Limb (tissue), 2 donors: ENCODE measurements at regions not wholly inside any gene's neighbourhood (a gene's known extent, or its start where the extent isn't known, plus 50 kb on each side); places are given as distances from the start of the nearest gene placed in this dataset.

Experiments
- DNase-seq, 2 donors: peaks; one replicate each; pipeline ENCODE4 v3.0.0-alpha.2; 2016; ENCODE audit errors: extremely low spot score in 2 of 2

GRCh38 chr19:30909216-30909615 lies 440.0 kb downstream of the TSHZ3 start:
- no peak for DNase-seq

DNA sequence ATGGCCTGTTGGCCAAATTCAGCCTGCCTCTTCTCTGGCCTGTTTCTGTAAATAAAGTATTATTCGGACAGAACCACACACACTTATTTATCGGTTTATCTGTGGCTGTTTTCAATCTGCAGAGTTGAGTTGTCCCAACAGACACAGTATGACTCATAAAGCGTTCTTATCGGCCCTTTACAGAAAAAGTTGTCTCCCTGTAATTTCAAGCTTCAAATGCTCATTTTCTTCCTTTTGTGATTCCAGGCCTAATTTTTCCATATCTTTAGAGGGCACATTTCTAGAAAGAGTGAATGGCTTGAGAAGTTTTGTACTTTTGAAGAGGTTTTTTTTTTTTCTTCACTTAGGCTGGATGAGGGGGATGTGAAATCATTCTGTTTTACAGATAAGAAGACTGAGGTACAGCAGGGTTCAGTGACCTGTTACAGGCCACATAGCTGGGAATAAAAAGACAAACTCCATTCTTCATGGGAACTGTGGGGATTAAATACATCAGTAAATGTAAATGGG lies 440.9 kb downstream of the TSHZ3 start:
- no peak for DNase-seq

DNA sequence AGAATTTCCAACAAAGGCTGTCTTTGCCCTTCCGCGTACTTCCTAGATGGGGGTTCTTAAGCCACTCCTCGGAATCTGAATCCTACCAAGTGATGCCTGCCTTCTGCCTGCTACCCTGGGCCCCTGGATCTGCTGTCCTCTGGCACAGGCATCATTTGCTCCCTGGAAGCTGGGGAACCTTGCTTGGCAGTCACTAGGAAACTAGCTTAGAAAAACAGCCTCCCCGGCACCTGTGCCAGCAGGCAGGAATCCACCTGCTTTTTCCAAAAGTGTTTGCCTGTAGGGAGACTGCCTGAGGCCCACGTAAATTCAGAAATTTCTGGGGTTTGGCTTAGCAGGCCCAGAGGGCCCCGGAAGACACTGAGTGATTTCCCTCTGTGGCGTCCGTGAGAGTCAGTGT lies 442.4 kb downstream of the TSHZ3 start:
- DNase-seq, result no peak

DNA sequence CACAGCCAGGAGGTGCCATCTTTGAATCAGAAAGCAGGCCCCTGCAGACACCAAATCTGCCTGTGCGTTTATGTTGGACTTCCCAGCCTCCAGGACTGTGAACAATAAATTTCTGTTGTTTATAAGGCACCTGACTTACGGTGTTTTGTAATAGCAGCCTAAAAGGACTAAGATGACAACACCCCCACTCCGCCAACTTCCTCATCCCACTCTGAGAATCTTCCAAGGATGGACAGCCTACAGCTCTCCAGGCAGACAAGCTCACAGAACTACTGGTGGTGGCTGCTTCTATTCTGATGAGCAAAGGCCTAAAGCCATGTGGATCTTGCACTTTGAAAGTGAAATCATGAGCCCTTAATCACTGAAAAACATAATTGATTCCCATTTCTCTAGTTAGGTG lies 449.2 kb downstream of the TSHZ3 start:
- no peak for DNase-seq

- DNase-seq, result no peak
Observed at GRCh38 chr19:30898353-30899103, 450.7 kb downstream of the TSHZ3 start.

DNA sequence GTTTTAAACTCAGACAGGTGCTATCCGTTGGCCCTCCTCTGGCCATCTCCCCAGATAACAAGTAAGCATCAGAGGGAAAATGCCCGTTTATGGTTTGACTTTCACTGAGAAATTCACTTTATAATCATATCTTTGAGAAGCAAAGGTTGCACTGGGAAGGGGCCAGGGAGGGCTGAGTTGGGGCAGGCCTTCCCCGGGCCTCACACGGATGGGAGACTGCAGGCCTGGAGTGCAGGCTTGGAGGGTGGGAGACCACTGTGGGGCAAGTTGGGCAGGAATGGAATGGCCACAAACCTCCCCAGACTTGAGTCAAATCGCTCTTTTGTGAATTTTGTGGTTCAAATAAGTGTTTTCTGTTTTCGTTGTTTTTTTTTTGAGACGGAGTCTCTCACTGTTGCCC lies 451.7 kb downstream of the TSHZ3 start:
- no peak for DNase-seq

DNA sequence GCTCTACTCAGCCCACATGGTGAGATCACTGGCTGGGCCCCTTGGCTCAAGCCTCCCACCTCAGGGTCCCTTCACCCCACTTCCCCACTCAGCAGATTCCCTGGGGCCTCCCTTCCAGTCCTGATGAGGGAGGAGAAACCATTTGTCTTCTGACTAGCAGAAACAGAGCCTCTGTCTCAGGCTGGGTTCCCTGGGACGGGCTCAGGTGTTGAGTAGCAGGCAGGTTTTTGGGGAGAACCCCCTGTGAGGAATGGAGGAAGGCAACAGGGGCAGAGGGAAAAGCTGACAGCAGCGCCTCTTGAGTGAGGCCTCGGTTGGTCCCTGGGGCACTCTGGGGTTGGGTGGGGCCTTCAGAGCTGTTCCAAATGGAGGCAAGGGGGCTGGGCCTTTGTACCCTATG lies 452.2 kb downstream of the TSHZ3 start:
- DNase-seq, result no peak

DNA sequence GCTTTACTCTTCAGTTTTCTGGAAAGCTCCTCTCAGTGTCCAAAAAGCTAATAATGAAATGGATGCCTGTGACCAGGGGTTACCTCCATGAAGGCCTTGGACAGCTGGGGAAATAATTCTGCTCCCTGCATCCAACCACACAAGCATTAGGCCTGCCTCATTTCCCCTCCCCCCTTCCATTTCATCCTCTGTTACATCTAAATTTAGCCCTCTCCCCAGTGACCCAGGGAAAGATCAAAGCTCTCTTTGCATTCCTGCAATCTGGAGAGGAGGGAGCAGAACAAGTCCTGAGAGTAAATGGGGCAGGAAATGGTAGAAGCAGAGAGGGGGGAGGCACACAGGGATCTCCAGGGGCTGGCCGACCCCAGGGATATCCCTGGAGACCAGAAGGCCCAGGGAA lies 452.7 kb downstream of the TSHZ3 start:
- peak in 1 of 2 donors; percentile 41 for DNase-seq

GRCh38 chr19:30895946-30896345 lies 453.3 kb downstream of the TSHZ3 start:
- DNase-seq, result no peak

- no peak for DNase-seq
Observed at GRCh38 chr19:30891051-30891450, 458.2 kb downstream of the TSHZ3 start.

DNA sequence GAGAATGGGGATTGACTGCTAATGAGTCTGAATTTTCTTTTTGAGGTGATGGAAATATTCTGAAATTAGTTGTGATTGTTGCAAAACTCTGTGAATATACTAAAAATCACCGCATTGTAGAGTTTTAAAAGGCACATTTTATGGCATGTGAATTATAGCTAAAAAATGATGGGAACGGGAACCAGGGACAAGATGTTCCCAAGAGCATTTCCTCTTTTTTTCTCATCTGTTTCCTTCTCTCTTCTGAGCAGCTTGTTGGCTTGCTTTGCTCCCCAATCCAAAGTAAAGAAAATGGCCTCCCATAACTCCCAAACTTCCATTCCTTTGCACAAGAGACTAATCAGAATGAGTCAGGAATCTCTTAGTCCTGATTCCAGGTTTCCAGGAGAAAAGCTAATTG lies 459.2 kb downstream of the TSHZ3 start:
- DNase-seq, result no peak

DNA sequence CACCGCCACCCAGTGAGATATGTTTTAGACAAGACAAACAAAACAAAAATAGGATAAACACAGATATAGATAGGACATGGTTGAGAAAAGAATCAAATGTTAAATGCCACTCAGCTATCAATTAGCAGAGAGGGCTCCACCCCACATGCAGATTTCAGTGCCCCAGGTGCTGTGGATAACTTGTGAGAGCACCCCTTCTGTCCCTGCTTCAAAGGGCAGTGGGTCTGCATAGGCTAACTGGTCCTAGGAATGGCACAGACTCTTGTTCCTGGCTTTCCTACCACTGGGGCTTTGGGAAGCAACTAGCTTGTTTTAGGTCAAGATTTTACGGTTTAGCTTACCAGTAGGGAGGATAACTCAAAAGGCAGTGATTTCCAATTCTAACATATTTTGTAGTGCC lies 460.3 kb downstream of the TSHZ3 start:
- no peak for DNase-seq

DNA sequence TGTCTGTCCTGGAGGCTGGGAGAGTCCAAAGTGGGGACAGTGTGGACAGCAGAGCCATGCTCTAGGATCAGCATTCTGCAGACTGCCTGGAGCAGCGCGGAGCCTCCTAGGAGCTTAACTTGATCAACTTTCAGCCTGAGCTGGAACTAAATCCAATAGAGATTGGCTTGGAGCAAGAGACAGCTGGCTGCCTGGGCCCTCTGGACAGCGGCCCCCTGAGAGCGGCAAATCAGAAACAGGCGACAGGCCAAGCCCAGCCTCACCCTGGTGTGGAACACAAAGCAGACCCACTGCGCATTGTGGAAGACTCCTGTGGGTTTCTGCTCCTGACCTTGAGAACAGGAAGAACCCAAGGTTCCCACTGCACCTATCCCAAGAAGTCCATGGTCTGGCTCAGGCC lies 462.2 kb downstream of the TSHZ3 start:
- no peak for DNase-seq

GRCh38 chr19:30886222-30886621 lies 463.0 kb downstream of the TSHZ3 start:
- DNase-seq, result no peak

DNA sequence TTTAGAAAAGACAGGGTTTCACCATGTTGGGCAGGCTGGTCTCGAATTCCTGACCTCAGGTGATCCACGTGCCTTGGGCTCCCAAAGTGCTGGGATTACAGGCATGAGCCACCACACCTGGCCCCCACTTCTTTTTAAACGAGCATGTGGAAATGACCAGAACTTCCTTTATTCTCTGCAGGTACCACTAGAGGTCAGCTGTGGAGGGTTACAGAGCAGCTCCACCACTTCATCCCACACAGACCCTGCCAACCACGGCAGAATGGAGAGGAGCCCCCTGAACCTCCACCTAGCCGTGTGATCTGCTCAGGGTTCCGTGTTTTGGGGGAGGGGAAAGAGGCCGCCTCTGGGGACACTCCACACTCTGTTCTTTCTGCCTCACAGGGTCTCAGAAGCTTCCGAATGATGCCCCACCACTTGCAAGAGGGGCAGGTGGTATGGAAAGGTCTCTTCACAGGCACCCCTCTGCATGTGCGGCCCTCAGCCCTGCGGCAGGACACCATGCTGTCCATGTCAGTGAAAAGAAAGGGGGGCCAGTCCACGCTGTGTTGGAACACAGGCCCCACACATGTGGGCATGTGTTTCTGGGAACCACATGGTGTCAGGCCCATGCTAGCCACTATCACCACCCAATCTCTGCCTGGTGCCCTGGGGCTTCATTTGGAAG lies 465.0 kb downstream of the TSHZ3 start:
- no peak for DNase-seq

DNA sequence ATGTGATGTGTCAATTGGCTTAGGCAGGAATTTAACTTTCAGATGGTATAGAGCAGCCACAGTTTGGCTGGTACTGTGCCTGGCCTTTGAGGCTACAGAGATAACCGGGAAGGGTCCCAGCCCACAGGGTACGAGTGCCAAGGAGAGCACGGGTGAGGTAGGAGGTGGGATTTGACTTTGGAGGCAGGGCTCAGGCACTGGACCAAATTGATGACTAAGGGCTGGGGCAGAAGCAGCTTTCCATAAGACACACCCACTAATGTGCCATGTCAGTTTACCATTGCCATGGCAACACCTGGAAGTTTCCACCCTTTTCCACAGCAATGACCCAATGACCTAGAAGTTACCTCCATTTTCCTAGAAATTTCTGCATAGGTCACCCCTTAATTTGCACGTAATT lies 466.2 kb downstream of the TSHZ3 start:
- DNase-seq, result no peak

DNA sequence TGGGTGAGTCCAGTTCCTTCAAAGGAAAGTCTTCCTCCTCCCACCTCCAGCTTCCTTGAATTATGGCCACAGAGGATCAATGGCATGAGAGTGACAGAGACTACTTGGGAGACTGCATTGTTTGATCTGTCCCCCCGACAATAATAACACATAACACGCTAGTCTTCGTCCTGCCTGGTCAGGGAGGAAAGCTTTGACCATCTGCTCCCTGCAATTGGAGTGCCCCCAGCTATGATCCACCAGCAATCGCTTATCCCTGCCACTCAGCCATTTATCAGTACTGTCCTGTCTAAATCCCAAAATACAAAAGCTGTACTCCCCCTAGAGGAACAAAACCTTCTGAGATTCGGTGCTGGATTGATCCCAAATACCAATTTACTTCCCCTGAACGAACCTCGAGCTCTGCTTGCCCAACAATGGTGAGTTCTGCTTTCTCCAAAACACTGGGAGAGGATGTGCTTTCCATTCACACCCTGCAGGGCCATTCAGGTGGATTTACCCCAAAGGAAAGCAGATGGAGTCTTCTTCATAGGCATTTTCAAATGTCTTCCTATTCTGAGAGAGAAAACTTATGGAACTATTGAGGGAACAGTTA lies 466.7 kb downstream of the TSHZ3 start:
- peak in 1 of 2 donors; percentile 10 for DNase-seq

- DNase-seq, result peak in 1 of 2 donors; percentile 21
Observed at GRCh38 chr19:30881930-30882329, 467.3 kb downstream of the TSHZ3 start.

DNA sequence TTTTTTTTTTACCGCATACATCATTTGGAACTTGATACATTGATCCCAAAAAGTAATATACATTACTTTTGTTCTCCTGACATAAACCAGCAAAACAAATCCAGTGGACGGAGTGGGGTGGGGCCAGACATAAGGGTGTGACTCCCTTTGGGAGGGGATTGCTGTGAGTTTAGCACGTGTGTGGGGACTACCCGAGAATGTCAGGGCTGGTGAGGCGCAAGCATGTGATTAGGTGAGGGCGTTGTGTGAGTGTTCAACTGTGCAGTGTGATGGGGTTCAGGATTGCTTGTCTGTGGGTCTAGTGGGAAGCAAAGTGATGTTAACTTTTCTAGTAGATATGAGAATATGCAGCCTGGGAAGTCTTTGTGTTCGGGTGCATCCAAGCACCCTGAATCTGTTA lies 468.0 kb downstream of the TSHZ3 start:
- DNase-seq, result peak in 1 of 2 donors; percentile 21

DNA sequence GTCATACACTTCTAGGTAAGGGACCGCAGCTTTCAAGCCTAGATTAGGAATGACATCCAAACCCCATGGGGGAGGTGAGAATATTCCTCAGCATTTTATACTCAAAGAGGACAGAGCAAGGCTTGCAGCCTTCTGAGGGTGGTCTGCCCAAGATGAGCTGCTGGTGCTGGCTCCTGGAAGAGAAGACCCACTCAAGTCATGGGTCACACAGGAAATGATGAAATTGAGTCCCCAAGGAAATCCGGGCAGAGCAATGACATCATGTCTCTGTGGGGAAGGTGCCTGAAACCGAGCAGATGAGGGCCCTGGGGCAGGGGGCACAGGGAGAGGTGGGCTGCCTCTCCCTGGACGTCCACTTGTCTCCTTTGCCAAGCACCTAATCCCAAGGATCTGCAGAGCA lies 468.7 kb downstream of the TSHZ3 start:
- DNase-seq, result peak in 1 of 2 donors; percentile 13

DNA sequence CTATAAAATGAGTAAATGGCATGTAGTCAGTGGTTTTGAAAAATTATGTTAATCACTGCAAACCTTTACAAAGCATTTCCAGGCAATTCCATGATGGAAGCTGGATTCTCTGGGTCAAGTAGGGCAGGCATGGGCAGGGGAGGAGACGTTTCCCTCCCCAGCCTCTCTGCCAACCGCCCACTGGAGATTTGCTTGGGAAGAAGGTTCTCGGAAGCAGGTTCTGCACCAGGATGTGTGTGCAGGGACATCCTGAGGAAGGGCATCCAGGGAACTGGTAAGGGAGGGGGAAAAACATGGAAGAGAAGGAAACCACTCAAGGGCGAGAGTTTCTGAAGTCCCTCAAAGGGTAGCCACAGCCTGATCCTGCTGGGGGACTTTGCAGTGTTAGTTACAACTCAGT lies 469.1 kb downstream of the TSHZ3 start:
- peak in 1 of 2 donors; percentile 10 for DNase-seq

DNA sequence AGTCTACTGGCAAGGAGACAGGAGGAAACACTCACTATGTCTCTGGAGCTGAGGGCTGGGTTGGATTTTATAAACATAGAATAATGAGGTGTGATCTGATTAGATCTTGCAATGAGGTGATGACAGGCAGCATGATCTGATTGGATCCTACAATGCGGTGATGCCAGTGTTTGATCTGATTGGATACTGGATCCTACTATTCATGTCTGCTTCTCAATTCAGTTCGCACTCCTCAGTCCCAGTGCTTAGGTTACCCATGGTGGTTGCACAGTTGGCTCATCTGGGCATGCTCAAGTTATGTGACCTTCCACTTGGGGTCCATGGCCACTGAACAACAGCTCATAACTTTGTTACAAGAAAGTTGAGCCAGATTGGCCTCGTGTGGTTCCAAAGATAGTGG lies 469.5 kb downstream of the TSHZ3 start:
- DNase-seq, result peak in 1 of 2 donors; percentile 7

DNA sequence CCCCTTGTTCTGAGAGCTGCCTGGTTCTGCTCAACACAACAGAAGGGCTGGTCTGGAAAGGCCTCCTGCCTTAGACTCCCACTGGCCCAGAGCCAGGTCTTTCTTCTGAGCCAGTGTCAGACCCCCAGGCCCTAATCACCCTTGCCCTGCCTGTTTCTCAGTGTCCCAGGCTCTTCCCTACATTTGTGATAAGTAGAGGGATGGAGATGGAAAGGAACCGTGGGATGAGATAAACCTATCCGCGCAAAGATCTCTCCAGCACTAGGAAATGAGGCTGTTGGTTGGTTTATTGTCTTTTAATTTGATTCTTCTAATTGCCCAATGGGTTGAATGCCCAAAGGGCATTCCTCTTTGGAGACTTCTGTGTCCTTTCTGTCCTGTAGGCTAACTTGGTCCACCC lies 470.0 kb downstream of the TSHZ3 start:
- no peak for DNase-seq
